GM18867 (cell line): ENCODE measurements at regions not wholly inside any gene's neighbourhood (a gene's known extent, or its start where the extent isn't known, plus 50 kb on each side); places are given as distances from the start of the nearest gene placed in this dataset.
"Not testable (repeated sequence)": the region's sequence is repeated elsewhere in the genome, so short reads cannot be mapped to it uniquely, and the experiment has no call there.

ENCODE experiments used
- ATAC-seq: cut with Tn5 transposase; IDR thresholded peaks from one replicate; pipeline ENCODE4 v1.9.1; 2021; ENCODE audit warnings: mild to moderate bottlenecking, moderate library complexity; ENCODE audit not compliant: unreplicated experiment

DNA sequence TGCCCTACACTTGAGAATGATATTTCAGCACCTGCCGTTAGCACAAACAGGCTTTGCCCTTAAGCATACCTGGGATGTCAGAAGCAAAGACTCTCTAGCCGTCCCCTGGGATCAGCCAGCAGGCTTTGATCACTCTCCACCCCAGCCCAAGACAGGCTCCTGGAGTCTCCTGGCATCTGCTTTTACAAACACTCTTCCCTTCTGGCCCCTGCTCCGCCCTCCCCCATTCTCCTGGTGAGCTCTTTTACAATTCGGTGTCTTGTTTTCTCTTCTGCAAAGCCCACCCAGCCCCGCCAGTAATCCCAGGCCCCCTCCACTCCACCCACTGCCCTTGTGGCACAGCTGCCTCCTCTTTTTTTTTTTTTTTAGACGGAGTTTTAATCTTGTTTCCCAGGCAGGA, 50.4 kb downstream of the KATNIP start:
- no peak for ATAC-seq

DNA sequence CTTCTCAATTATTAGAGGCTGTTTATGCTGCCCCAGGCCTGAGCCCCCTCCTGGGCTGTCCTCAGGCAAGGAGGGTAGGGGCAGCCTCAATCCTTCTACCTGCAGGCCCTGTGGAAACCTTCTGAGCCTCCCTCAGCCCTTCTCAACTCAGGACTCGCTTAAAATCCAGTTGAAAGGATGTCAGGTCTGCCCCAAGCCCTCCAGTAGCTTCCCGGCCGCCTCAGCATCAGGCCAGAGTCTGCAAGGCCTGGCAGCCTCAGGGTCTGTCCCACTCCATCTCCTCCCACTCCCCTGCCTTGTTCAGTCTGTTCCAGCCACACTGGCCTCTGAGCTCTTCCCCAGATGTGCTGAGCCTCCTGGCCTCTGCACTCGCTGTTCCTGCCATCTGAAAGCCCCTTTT, 52.2 kb downstream of the KATNIP start:
- no peak for ATAC-seq

DNA sequence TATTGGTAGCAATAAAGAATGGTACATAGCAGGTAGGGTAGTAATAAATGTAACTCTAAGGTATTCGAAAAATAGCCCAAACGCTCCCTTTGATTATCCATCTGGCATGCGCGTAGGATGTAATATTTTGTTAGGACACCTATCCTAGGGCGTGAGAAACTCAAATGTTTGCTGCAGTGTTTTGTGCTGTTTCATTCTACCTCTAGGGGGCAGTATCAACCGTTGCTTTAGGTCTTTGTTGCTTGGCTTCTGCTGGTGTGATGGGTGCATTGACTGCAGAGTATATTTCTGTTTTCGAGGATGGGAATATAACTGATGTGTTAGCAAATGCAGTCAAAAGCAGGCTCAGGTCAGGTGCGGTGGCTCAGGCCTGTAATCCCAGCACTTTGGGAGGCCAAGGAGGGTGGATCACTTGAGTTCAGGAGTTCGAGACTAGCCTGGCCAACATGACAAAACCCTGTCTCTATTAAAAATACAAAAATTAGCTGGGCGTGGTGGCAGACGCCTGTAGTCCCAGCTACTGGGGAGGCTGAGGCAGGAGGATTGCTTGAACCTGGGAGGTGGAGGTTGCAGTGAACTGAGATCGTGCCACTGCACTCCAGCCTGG, 55.7 kb downstream of the KATNIP start:
- ATAC-seq: not testable (repeated sequence)

DNA sequence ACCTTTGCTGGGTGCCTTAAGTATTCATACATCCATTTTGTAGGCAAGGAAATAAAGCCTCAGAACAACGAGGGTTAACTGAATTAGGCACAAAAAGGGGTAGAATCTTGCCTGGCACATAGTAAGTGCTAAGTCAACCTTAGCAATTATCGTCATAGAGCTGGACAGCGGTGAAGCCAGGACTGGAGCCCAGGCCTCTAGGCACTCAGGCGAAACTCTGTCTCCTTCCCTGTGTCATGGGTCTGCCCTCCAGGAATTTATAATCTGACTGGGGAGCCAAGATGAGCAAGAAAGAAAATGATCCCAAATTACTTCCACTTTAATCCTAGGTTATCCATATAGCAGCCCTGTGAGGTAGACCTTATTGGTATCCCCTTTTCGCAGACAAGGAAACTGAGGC, 61.4 kb downstream of the KATNIP start:
- no peak for ATAC-seq

DNA sequence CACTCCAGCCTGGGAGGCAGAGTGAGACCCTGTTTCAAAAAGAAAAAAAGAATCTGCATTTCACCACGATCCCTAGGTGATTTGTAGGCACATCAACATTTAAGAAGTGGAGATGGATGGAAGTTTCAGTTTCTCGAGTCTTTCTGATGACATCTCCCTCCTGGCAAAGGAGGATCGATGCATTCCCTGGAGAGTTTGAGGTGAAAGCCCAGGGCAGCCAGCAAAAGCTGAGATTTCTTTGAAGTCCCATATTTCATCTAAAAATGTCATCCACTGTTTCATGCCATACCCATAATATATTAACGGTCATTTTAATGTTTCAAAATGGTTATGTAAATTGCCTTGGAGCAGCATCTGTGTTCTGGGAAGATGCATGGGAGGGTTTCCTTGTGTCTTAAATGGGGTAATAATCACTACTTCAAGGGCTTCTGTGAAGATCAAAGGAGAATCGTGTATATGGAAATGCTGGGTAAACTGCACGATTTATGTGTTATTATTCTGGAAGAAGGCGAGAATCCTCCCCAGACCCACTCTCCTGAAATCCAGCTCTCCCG, 63.4 kb downstream of the KATNIP start:
- no peak for ATAC-seq

DNA sequence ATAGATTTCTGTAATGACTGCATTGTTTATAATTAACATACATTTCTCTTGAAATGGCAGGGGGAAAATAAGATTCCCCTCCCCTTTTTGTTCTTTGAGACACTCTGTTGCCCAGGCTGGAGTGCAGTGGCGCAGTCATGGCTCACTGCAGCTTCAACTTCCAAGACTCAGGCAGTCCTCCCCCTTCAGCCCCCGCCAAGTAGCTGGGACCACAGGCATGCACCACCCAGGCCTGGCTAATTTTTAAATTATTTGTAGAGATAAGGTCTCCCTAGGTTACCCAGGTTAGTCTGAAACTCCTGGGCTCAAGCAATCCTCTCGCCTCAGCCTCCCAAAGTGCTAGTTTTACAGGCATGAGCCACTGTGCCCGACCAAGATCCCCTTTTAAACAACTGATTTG, 67.7 kb downstream of the KATNIP start:
- ATAC-seq: no peak

DNA sequence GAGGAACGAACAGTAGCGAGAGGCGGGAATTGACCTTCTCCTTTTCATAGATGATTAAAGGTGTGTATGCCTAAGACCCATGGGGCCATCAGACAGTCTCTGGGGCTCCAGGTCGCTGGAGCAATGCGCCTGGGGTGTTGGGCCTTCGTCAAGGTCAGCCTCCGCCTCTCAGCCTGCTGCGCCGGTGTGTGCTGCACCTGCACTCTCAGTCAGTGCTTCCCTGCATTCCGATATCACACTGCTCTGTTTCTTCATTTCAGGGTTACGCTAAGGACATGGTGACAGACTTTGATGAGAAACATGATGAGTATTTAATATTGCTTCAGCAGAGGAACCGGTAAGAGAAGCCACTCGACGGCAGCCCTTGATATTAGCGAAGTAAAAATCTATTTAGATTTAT, 68.2 kb downstream of the KATNIP start:
- no peak for ATAC-seq

DNA sequence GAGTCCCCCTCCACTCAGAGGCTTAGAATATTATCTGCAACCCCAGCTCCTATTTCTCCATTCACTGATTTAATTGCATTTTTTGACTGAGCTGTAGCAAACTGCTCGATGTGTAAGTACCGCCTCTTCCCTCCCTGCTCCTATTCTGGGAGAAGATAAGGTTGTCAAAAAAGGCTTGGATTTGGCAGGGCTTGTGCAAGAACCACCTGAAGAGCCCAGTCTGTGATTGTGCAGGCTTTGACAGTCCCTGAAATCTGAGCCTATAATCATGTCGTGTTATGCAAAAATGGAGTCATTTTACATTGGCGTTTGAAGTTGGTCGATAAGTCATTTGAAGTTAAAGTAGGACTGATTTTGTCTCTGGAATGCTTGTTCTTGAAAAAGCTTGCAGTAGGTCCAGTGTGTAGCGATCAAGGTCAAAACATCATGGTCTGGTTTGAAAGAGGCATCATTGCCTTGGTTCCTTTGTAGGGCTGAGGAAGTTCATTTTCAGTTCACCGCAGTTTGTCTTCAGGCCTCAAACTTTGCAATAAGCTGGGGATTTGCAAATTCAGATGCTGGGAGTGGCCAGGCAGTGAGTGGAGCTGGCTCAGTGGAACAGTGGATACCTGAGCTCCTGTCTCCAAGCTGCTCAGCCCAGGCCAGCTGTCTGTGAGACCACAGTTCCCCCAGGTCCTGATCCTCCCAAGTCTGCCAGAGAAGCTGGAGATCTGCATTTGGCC, 68.8 kb downstream of the KATNIP start:
- no peak for ATAC-seq

DNA sequence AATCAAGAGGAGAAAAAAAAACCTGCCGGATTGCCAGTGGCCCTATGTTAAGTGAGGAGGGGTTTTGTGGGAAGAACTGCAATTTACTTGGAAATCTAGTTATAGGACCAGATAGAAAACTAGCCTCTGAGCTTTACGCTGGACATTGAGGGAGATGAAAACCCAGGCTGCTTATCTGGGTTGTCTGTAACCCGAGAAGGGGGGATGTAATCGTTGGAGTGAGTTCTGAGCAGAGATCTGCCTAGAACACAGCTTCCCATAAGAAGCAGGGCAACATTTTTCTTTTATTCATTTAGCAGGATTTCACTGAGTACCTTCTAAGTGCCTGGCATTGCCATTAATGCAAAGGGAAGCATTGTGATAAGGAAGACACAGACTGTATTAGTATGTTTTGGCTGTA, 70.6 kb downstream of the KATNIP start:
- no peak for ATAC-seq

DNA sequence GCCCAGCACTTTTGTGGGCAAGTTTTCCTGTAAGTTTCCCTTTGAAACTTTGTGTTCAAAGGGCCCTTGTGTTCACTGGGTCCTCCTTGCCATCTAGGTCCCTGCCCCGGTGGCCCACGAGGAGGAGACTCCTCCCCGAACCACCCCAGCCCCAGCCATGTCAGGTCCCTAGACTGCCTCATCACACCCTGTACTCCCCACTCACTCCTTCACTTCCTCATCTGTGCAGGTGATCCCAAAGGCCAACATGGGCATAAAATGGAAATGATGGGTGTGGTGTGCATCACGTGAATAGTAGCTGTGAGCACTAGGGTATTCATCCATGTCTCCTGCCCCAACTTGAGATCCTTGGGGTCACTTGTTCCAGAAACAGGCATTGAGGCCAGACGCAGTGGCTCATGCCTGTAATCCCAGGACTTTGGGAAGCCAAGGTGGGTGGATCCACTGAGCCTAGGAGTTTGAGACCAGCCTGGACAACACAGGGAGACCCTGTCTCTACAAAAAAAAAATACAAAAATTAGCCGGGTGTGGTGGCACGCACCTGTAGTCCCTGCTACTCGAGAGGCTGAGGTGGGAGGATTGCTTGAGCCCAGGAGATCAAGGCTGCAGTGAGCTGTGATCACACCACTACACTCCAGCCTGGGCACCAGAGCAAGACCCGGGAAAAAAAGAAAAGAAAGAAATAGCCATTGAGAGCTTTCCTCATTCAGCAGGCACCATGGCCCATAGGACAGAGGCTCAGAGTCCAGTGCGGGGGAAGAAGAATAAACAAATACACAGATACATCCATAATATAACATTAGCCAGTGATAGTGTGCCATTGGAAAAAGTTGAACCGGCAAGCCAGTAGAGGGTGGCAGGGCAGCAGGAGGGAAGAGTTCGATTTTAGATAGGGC, 74.5 kb downstream of the KATNIP start:
- no peak for ATAC-seq

DNA sequence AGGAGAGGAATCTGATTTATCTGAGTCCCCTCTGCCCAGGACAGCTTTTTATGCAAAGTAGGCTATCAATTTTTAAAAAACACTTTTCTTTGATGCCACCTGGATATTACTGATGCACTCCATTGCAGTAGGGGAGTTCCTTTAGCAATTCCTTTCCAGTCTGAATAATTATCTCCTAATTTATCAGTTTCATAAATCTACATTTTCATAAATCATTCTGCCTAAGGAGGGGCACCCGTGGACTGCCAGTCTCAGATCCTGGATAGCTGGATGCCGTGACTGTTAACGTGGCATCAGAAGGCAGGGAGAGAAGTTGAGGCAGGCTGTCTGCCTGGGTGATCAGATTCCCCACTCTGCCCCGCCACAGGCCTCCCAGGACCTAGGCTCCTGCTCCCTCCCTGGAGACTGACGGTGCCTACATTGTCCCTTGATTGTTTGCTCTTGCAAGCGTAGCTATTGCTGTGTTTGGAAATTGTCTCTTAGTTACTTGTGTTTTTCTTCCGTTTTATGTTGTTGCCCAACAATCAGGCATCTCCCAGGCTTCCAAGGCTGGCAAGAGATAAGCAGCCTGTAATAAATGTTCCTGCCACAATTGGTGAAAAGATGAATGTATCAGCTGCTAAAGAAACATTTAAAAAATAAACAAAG, 75.2 kb downstream of the KATNIP start:
- no peak for ATAC-seq

DNA sequence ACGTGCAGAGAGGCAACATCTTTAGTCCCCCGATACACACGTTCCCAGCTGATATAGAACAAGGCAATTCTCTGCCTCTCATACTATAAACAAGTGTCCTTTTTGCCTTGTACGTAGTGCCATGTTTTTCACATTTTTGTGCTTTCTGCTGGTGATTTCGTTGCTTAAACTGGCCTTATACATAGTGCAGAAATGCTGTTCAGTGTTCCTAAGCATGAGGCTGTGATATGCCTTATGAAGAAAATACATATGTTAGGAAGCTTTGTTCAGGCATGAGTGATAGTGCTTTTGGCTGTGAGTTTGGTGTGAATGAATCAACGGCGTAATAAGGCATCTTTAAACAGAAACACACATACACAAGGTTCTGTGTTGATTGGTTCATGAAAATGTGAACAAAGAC, 77.2 kb downstream of the KATNIP start:
- ATAC-seq: no peak

DNA sequence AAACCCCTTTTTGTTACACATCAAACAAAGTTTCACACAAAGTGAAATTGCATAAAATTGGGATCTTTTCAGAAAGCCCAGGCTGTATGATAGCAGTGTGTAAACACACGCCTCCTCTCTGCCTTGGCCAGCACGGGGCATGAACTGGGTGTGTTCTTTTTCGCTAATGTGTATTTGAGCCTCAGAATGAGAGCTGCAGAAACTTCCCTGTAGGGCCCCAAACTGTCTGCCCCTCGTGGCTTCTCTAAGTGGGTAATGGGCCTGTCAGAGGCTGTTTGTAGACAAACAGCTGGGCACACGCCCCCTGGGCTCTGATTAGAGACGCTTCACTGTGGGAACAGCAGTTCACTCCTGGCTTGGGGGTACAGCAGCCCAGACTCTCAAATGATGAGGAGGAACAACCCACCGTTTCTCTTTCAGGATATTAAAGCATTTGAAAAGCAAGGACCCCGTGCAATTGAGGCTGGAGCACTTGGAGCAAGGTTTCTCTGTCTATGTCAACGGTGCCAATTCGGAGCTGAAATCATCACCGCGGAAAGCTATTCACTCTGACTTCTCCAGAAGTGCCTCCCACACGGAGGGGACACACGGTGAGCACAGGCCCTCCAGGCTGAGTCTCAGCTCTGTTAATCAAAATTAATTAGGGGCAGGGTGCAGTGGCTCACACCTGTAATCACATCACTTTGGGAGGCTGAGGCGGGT, 78.4 kb downstream of the KATNIP start:
- no peak for ATAC-seq

DNA sequence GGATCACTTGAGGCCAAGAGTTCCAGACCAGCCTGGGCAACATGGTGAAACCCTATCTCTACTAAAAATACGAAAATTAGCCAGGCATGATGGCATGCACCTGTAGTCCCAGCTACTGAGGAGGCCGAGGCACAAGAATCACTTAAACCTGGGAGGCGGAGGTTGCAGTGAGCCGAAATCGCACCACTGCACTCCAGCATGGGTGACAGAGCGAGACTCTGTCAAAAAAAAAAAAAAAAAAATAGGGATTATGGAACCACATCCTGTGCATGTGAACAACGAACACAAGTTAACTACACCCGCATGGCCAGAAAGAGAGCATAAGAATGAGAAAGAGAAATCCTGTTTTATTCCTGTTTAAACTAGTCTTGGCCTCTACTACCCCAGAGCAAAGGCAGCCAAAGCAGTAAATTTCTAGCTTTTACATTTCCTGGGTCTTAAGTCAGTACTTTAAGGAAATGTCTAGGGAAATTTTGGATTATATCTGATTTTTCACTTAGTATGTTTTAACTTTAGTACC, 79.1 kb downstream of the KATNIP start:
- ATAC-seq: not testable (repeated sequence)

DNA sequence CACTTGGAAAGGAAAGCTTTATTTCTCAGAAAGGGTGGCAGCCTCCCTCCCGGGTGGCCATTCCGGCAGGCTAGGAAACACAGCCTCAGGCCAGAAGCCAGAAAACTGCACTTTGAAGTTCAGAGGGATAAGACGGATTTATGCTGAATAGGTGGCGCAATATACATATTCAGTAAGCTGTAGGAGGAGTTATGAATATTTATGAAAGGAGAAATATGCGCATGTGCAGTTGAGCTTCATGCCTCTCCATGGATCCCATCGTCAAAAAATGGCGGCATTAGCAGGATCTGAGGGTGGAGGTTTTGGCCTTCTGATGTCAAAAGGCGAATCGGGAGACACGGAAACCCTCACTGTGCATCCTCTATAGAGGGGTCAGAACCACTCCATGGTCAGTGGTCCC, 82.3 kb downstream of the KATNIP start:
- ATAC-seq: no peak

DNA sequence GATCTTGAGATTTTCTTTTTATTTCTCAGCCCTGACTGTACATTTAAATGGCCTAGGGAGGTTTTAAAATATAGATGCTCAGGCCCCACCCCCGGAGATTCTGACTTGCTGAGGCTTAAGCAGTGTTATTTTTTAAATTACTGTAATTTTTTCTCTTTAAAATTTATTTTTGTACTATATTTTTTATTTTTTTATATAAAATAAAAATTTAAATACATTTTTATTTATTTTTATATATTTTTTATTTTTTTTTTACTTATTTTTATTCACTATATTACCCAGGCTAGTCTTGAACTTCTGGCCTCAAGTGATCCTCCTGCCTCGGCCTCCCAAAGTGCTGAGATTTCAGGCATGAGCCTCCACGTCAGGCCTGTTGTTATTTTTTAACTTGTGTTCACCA, 83.3 kb downstream of the KATNIP start:
- ATAC-seq: no peak

DNA sequence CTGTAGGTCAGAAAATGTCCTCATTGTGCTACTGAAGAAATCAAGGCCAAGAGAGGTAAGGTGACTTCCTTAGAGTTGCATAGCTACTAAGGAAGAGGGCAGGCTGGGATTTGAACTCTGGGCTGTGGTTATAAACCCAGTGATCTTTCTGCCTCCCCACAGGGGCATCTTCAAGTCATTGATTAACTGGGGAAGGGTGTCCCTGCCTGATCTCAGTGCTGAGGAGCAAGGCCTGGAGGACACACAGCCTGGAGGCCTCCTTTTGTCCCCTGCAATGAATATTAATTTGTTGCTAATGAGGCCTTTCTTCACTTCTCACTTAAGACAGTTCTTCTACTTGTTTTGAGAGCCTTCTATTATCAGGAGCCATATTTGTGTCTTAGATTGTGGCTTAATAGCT, 83.8 kb downstream of the KATNIP start:
- no peak for ATAC-seq

DNA sequence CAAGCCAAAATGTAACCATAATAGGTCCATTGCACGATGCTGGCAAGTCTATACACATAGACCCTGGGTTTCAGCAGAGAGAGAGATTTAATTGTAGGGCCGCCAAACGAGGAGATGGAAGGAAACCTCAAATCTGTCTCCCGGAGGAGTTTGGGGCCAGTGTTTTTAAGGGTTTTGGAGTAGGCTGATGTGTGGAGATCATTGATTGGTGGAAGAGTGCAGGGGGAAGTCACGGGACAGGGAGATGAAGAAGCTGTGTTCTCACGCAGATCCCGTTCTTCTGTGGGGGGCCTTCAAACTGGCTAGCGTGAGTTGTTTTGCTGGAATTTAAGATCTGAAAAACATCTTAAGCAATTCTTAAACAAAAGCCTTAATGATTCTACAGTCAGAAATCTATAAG, 84.8 kb downstream of the KATNIP start:
- ATAC-seq: no peak

DNA sequence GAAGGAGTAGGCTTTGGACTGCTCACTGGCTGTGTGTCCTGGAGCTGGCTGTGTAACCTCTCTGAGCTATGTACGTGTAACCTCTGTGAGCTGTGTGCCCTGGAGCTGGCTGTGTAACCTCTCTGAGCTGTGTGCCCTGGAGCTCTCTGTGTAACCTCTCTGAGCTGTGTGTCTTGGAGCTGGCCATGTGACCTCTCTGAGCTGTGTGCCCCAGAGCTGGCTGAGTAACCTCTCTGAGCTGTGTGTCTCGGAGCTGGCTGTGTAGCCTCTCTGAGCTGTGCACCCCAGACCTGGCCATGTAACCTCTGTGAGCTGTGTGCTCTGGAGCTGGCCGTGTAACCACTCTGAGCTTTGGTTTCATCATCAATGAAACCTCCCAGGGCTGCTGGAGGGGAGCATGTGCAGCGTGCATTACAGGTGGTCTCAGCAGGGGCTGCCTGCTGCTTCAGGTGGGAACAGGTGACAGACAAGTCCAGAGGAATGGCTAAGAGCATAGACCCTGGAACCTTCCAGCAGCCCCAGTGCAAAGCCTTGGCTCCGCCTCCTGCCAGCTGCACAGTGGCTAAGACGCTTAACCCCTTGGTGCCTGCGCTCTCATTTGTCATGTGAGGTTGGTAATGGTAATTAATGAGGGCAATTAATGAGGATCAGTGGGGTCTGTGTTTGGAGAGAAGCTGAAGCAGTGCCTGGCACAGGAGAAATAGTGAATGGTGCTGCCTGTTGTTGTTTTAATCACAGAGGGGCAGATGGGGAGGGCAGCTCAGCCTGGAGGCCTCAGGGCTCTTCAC, 86.7 kb downstream of the KATNIP start:
- no peak for ATAC-seq
